Mesothelial cell of epicardium (in vitro differentiated cells): ENCODE measurements at regions not wholly inside any gene's neighbourhood (a gene's known extent, or its start where the extent isn't known, plus 50 kb on each side); places are given as distances from the start of the nearest gene placed in this dataset.

Source experiments
- DNase-seq, 2 experiments: peaks; one replicate each; pipeline ENCODE4 v3.0.0; 2021; ENCODE audit warnings: low spot score in 2 of 2; ENCODE audit not compliant: unreplicated experiment in 2 of 2
- H3K27ac Mint-ChIP-seq: 2 replicates; pipeline ENCODE4 v1.8.0; 2021; ENCODE audit warnings: mixed read lengths
- H3K27me3 Mint-ChIP-seq: 2 replicates; pipeline ENCODE4 v1.8.0; 2021; ENCODE audit warnings: low read depth, mixed read lengths
- H3K36me3 Mint-ChIP-seq: 2 replicates; pipeline ENCODE4 v1.8.0; 2021; ENCODE audit warnings: mixed read lengths
- H3K4me1 Mint-ChIP-seq: 2 replicates; pipeline ENCODE4 v1.8.0; 2021; ENCODE audit warnings: mixed read lengths
- H3K4me3 Mint-ChIP-seq: 2 replicates; pipeline ENCODE4 v1.8.0; 2021; ENCODE audit warnings: mild to moderate bottlenecking, moderate library complexity, mixed read lengths
- H3K9me3 Mint-ChIP-seq: 2 replicates; pipeline ENCODE4 v1.8.0; 2021; ENCODE audit warnings: mixed read lengths
- TF ChIP-seq, protein P1 (sequence below): fragments of 200-600 bp; sonication (generic); IDR thresholded peaks from one replicate; pipeline ENCODE4 v1.5.0; 2021; ENCODE audit warnings: antibody characterized with exemption; ENCODE audit not compliant: unreplicated experiment

DNA sequence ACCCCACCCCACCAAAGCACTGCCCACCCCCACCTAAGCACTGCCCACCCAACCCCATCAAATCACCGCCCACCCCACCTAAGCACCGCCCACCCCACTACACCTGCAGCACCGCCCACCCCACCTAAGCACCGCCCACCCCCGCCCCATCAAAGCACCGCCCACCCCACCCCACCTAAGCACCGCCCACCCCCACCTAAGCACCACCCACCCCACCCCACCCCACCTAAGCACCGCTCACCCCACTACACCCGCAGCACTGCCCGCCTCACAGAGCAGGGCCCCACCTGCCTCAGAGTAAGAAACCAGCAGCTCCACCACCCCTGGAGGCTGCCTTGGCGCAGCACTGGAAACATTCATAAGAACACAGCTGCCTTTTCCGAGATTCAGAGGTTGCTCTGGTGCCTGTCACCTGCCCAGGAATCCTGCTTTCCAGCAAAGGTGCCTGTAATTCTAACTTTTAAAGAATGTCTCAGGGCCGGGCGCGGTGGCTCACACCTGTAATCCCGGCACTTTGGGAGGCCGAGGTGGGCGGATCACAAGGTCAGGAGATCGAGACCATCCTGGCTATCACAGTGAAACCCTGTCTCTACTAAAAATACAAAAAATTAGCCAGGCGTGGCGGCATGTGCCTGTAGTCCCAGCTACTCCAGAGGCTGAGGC, 148.2 kb downstream of the BMP7 start:
- no peaks in the 10 kb centered on the region for H3K36me3 Mint-ChIP-seq
- no peak overlapping the region for H3K4me3 Mint-ChIP-seq
- H3K4me1 Mint-ChIP-seq = peaks cover 5% of the 10 kb centered on the region
- H3K27me3 Mint-ChIP-seq = peaks cover 2% of the 10 kb centered on the region
- no peaks in the 10 kb centered on the region for H3K9me3 Mint-ChIP-seq
- TF ChIP-seq, protein P1, sequence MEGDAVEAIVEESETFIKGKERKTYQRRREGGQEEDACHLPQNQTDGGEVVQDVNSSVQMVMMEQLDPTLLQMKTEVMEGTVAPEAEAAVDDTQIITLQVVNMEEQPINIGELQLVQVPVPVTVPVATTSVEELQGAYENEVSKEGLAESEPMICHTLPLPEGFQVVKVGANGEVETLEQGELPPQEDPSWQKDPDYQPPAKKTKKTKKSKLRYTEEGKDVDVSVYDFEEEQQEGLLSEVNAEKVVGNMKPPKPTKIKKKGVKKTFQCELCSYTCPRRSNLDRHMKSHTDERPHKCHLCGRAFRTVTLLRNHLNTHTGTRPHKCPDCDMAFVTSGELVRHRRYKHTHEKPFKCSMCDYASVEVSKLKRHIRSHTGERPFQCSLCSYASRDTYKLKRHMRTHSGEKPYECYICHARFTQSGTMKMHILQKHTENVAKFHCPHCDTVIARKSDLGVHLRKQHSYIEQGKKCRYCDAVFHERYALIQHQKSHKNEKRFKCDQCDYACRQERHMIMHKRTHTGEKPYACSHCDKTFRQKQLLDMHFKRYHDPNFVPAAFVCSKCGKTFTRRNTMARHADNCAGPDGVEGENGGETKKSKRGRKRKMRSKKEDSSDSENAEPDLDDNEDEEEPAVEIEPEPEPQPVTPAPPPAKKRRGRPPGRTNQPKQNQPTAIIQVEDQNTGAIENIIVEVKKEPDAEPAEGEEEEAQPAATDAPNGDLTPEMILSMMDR = no peak
- no peak overlapping the region for H3K27ac Mint-ChIP-seq
- DNase-seq = no peak
